ENCODE measurements at regions not wholly inside any gene's neighbourhood (a gene's known extent, or its start where the extent isn't known, plus 50 kb on each side); places are given as distances from the start of the nearest gene placed in this dataset.

- Mint-ChIP-seq H3K4me3 (no peak overlapping the region), H3K4me1 (no peaks in the 10 kb centered on the region), H3K27ac (no peak overlapping the region), H3K9me3 (peaks cover 0 to 9% (median 4%) of the 10 kb centered on the region in 5 donors), H3K27me3 (peaks cover 0 to 8% of the 10 kb centered on the region in 2 donors), H3K36me3 (no peaks in the 10 kb centered on the region)
- POLR2A ChIA-PET, result no interaction called here
- no peak for DNase-seq
- Histone ChIP-seq H3K9me3 (ENCODE audit: low read length) (no peaks in the 10 kb centered on the region), H3K4me3 (ENCODE audit: low read length) (no peak overlapping the region), H3K36me3 (ENCODE audit: insufficient read depth, low read length) (no peaks in the 10 kb centered on the region), H3K27ac (ENCODE audit: low read depth, low read length) (no peak overlapping the region), H3K4me1 (ENCODE audit: insufficient read depth, low read length) (no peaks in the 10 kb centered on the region), H3K27me3 (ENCODE audit: insufficient read depth, low read length, poor library complexity, severe bottlenecking) (no peaks in the 10 kb centered on the region)
- CTCF ChIA-PET, result no interaction called here
Measured at GRCh38 chr6:80667006-80667405, 560.5 kb downstream of the BCKDHB start.

GRCh38 chr6:80658926-80659325 is 552.5 kb downstream of the BCKDHB start:
- Histone ChIP-seq H3K36me3 (ENCODE audit: insufficient read depth, low read length) (no peaks in the 10 kb centered on the region), H3K4me1 (ENCODE audit: insufficient read depth, low read length) (no peaks in the 10 kb centered on the region), H3K27me3 (ENCODE audit: insufficient read depth, low read length, poor library complexity, severe bottlenecking) (no peaks in the 10 kb centered on the region), H3K9me3 (ENCODE audit: low read length) (no peaks in the 10 kb centered on the region), H3K4me3 (ENCODE audit: low read length) (no peak overlapping the region), H3K27ac (ENCODE audit: low read depth, low read length) (no peak overlapping the region)
- Mint-ChIP-seq H3K36me3 (no peaks in the 10 kb centered on the region), H3K4me3 (no peak overlapping the region), H3K27ac (no peak overlapping the region), H3K4me1 (no peaks in the 10 kb centered on the region), H3K9me3 (peaks cover 0 to 5% (median 0%) of the 10 kb centered on the region in 5 donors), H3K27me3 (peaks cover 0 to 4% of the 10 kb centered on the region in 2 donors)
- CTCF ChIA-PET, result no interaction called here
- no peak for DNase-seq
- POLR2A ChIA-PET, result no interaction called here

- Histone ChIP-seq H3K36me3 (ENCODE audit: insufficient read depth, low read length) (no peaks in the 10 kb centered on the region), H3K4me3 (ENCODE audit: low read length) (no peak overlapping the region), H3K9me3 (ENCODE audit: low read length) (no peaks in the 10 kb centered on the region), H3K4me1 (ENCODE audit: insufficient read depth, low read length) (no peaks in the 10 kb centered on the region), H3K27me3 (ENCODE audit: insufficient read depth, low read length, poor library complexity, severe bottlenecking) (no peaks in the 10 kb centered on the region), H3K27ac (ENCODE audit: low read depth, low read length) (no peak overlapping the region)
- Mint-ChIP-seq H3K27me3 (no peaks in the 10 kb centered on the region), H3K27ac (no peak overlapping the region), H3K4me1 (no peaks in the 10 kb centered on the region), H3K4me3 (no peak overlapping the region), H3K36me3 (no peaks in the 10 kb centered on the region), H3K9me3 (peaks cover 0 to 8% (median 2%) of the 10 kb centered on the region in 5 donors)
- no peak for DNase-seq
- ChIA-PET POLR2A (no interaction called here), CTCF (no interaction called here)
Measured at GRCh38 chr6:80647156-80647555, 540.7 kb downstream of the BCKDHB start.

- Mint-ChIP-seq H3K36me3 (no peaks in the 10 kb centered on the region), H3K4me3 (no peak overlapping the region), H3K9me3 (peaks cover 0 to 8% (median 0%) of the 10 kb centered on the region in 5 donors), H3K4me1 (no peaks in the 10 kb centered on the region), H3K27me3 (no peaks in the 10 kb centered on the region), H3K27ac (no peak overlapping the region)
- POLR2A ChIA-PET, result no interaction called here
- CTCF ChIA-PET, result no interaction called here
- Histone ChIP-seq H3K4me1 (ENCODE audit: insufficient read depth, low read length) (no peaks in the 10 kb centered on the region), H3K9me3 (ENCODE audit: low read length) (no peaks in the 10 kb centered on the region), H3K27ac (ENCODE audit: low read depth, low read length) (no peak overlapping the region), H3K27me3 (ENCODE audit: insufficient read depth, low read length, poor library complexity, severe bottlenecking) (no peaks in the 10 kb centered on the region), H3K4me3 (ENCODE audit: low read length) (no peak overlapping the region), H3K36me3 (ENCODE audit: insufficient read depth, low read length) (no peaks in the 10 kb centered on the region)
- no peak for DNase-seq
Measured at GRCh38 chr6:80643881-80644280, 537.4 kb downstream of the BCKDHB start.

- no peak overlapping the region for H3K27ac Mint-ChIP-seq
- H3K36me3 ChIP-seq (ENCODE audit: insufficient read depth, low read length), result no peaks in the 10 kb centered on the region
- no peak for DNase-seq
- H3K4me1 Mint-ChIP-seq, result no peaks in the 10 kb centered on the region
- no peaks in the 10 kb centered on the region for H3K36me3 Mint-ChIP-seq
- no peaks in the 10 kb centered on the region for H3K27me3 Mint-ChIP-seq
- H3K9me3 ChIP-seq (ENCODE audit: low read length), result no peaks in the 10 kb centered on the region
- H3K4me3 Mint-ChIP-seq, result no peak overlapping the region
- no peak overlapping the region for H3K27ac ChIP-seq (ENCODE audit: low read depth, low read length)
- ChIA-PET POLR2A (no interaction called here), CTCF (no interaction called here)
- no peaks in the 10 kb centered on the region for H3K4me1 ChIP-seq (ENCODE audit: insufficient read depth, low read length)
- no peaks in the 10 kb centered on the region for H3K27me3 ChIP-seq (ENCODE audit: insufficient read depth, low read length, poor library complexity, severe bottlenecking)
- H3K4me3 ChIP-seq (ENCODE audit: low read length), result no peak overlapping the region
- peaks cover 0 to 8% (median 0%) of the 10 kb centered on the region in 5 donors for H3K9me3 Mint-ChIP-seq
Measured at GRCh38 chr6:80642452-80642851, 536.0 kb downstream of the BCKDHB start.

- H3K27me3 Mint-ChIP-seq, result no peaks in the 10 kb centered on the region
- DNase-seq, result no peak
- ChIA-PET CTCF (no interaction called here), POLR2A (no interaction called here)
- no peak overlapping the region for H3K4me3 Mint-ChIP-seq
- no peaks in the 10 kb centered on the region for H3K4me1 ChIP-seq (ENCODE audit: insufficient read depth, low read length)
- no peaks in the 10 kb centered on the region for H3K4me1 Mint-ChIP-seq
- H3K4me3 ChIP-seq (ENCODE audit: low read length), result no peak overlapping the region
- H3K9me3 Mint-ChIP-seq, result peaks cover 0 to 8% (median 0%) of the 10 kb centered on the region in 5 donors
- no peak overlapping the region for H3K27ac Mint-ChIP-seq
- no peaks in the 10 kb centered on the region for H3K36me3 ChIP-seq (ENCODE audit: insufficient read depth, low read length)
- no peaks in the 10 kb centered on the region for H3K9me3 ChIP-seq (ENCODE audit: low read length)
- no peaks in the 10 kb centered on the region for H3K36me3 Mint-ChIP-seq
- H3K27me3 ChIP-seq (ENCODE audit: insufficient read depth, low read length, poor library complexity, severe bottlenecking), result no peaks in the 10 kb centered on the region
- no peak overlapping the region for H3K27ac ChIP-seq (ENCODE audit: low read depth, low read length)
Measured at GRCh38 chr6:80641591-80641990, 535.1 kb downstream of the BCKDHB start.

GRCh38 chr6:80640176-80640575 is 533.7 kb downstream of the BCKDHB start:
- H3K9me3 ChIP-seq (ENCODE audit: low read length), result no peaks in the 10 kb centered on the region
- H3K4me1 ChIP-seq (ENCODE audit: insufficient read depth, low read length), result no peaks in the 10 kb centered on the region
- no peaks in the 10 kb centered on the region for H3K36me3 ChIP-seq (ENCODE audit: insufficient read depth, low read length)
- no peaks in the 10 kb centered on the region for H3K4me1 Mint-ChIP-seq
- peaks cover 0 to 5% (median 0%) of the 10 kb centered on the region in 5 donors for H3K9me3 Mint-ChIP-seq
- H3K27me3 Mint-ChIP-seq, result no peaks in the 10 kb centered on the region
- H3K36me3 Mint-ChIP-seq, result no peaks in the 10 kb centered on the region
- H3K4me3 ChIP-seq (ENCODE audit: low read length), result no peak overlapping the region
- H3K4me3 Mint-ChIP-seq, result no peak overlapping the region
- H3K27me3 ChIP-seq (ENCODE audit: insufficient read depth, low read length, poor library complexity, severe bottlenecking), result no peaks in the 10 kb centered on the region
- H3K27ac Mint-ChIP-seq, result no peak overlapping the region
- POLR2A ChIA-PET, result no interaction called here
- DNase-seq, result no peak
- CTCF ChIA-PET, result no interaction called here
- H3K27ac ChIP-seq (ENCODE audit: low read depth, low read length), result no peak overlapping the region

- ChIA-PET CTCF (no interaction called here), POLR2A (no interaction called here)
- DNase-seq, result no peak
- Histone ChIP-seq H3K36me3 (ENCODE audit: insufficient read depth, low read length) (no peaks in the 10 kb centered on the region), H3K4me3 (ENCODE audit: low read length) (no peak overlapping the region), H3K4me1 (ENCODE audit: insufficient read depth, low read length) (no peaks in the 10 kb centered on the region), H3K27me3 (ENCODE audit: insufficient read depth, low read length, poor library complexity, severe bottlenecking) (no peaks in the 10 kb centered on the region), H3K9me3 (ENCODE audit: low read length) (no peaks in the 10 kb centered on the region), H3K27ac (ENCODE audit: low read depth, low read length) (no peak overlapping the region)
- no peak overlapping the region for H3K4me3 Mint-ChIP-seq
- H3K27me3 Mint-ChIP-seq, result no peaks in the 10 kb centered on the region
- H3K4me1 Mint-ChIP-seq, result no peaks in the 10 kb centered on the region
- peaks cover 0 to 4% (median 0%) of the 10 kb centered on the region in 5 donors for H3K9me3 Mint-ChIP-seq
- H3K36me3 Mint-ChIP-seq, result no peaks in the 10 kb centered on the region
- peak overlapping the region in 1 of 8 donors; percentile 41 for H3K27ac Mint-ChIP-seq
Measured at GRCh38 chr6:80639181-80639629, 532.7 kb downstream of the BCKDHB start.

Data from CD8-positive, alpha-beta memory T cell (primary cell).